Fibroblast of peridontal ligament (primary cell): ENCODE measurements at regions not wholly inside any gene's neighbourhood (a gene's known extent, or its start where the extent isn't known, plus 50 kb on each side); places are given as distances from the start of the nearest gene placed in this dataset.

Experiments
- DNase-seq: peaks from one replicate; pipeline ENCODE4 v3.0.0-alpha.2; 2010; ENCODE audit errors: extremely low read depth

DNA sequence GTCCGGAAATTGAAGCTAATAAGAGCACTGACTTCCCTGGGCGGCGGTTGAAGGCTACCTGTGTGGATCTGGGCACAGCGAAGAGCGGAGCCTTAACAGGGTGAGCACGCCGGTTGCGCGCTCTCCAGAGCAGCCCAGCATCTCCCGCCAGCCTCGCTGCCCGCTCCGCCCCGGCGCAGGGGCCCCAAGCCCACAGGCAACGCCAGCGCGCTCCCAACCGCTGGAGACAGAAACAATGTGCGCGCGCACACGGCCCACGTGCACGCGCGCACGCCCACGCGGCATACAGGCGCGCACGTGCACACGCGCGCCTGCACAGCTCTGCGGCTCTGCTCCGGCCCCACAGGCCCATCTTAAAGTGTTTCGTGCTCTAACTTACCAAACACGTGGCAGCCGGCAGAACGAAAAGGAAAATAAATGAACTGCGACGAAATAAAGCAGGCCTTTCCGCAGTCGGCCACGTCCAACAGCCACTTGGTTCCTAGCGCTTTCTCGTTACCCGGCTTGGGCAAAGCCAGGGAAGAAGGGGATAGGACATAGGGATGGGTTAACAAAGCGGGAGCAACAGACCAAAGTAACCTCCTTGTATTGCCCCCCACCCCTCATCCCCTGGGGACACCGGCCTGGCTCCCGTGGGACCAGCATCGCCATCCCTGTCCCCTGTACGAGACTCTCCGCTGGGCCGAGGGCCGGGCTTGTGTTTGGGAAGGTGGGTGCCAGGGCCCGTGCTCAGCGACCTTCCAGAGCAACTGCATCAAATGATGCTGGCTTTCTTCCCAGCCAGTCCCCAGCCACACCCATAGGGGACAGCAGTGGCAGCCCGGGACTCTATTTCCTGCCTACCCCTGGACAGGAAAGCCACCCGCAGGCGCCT lies 203.7 kb downstream of the ABHD5 start:
- peak; percentile 55 for DNase-seq

GRCh38 chr3:43895573-43895972 lies 204.8 kb downstream of the ABHD5 start:
- DNase-seq: no peak

- peak; percentile 61 for DNase-seq
These were observed 211.7 kb downstream of the ABHD5 start for GRCh38 chr3:43902415-43902814.

- DNase-seq: peak; percentile 41
These were observed 214.4 kb downstream of the ABHD5 start for GRCh38 chr3:43905157-43905556.

DNA sequence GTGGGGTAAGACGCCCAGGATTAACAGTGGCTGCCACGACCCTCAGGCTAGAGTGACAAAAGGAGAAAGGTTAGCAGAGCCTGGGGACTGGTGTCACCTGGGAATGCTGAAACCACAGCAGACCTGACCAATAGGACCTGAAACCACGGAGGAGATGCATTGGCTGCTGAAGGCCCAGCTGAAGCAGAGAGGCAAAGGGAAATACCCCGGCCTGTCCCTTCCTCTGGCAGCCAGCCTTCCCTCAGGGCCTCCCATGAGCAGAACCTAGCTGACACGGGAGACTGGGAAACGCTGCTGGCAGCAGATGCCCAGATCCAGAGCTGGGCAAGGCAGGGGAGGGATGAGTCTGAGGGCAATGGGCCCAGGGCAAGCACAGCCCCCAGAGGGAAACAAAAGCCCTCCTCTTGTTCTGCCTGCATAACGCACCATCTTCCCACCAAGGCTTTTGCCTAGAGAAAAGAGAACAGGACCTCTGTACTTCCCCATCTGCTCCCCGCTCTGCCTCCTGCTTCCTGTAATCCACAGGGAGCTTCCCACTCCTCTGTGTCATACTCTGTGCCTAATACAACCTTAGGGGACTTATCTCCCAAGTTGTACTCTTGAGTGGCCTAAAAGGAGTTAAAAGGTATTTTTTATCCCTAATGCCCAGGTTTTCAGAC lies 216.2 kb downstream of the ABHD5 start:
- no peak for DNase-seq

DNA sequence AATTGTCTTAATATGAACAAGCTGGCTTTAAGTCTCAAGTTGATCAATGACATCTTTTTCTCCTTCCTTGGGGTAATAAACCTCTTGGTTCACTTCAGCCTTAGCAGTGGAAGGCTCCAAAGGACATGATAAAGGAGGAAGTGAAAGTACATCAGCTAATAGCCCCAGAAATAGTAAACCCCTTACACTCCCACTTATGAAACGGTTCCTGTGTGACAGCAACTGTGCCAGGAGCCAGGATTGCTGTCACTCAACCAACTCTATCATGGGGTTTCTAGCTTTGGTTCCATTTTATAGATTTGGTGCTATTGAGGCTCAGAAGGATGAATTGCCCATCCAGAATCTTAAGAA lies 216.7 kb downstream of the ABHD5 start:
- DNase-seq: no peak

GRCh38 chr3:43908456-43908855 lies 217.7 kb downstream of the ABHD5 start:
- DNase-seq: no peak

DNA sequence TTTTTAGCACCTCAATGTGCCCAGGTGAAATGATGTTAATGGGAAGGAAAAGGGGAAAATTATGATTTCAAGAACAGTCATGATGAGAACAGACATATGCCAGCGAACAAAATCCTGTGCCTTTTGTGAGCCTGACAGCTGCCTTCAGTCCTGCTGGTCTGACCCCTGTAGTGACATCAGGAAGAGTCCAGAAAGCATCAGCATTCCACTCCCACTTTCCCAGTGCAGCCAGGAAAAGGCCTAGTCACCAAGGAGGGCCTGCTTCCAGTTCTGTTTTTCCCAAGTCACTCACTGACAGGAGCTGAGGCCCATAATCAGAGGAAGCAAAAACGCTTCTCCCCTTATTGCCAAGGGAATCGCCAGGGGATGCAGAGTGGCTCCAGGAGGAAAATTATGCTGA lies 218.4 kb downstream of the ABHD5 start:
- peak; percentile 29 for DNase-seq

- no peak for DNase-seq
These were observed 220.0 kb downstream of the ABHD5 start for GRCh38 chr3:43910750-43911149.

DNA sequence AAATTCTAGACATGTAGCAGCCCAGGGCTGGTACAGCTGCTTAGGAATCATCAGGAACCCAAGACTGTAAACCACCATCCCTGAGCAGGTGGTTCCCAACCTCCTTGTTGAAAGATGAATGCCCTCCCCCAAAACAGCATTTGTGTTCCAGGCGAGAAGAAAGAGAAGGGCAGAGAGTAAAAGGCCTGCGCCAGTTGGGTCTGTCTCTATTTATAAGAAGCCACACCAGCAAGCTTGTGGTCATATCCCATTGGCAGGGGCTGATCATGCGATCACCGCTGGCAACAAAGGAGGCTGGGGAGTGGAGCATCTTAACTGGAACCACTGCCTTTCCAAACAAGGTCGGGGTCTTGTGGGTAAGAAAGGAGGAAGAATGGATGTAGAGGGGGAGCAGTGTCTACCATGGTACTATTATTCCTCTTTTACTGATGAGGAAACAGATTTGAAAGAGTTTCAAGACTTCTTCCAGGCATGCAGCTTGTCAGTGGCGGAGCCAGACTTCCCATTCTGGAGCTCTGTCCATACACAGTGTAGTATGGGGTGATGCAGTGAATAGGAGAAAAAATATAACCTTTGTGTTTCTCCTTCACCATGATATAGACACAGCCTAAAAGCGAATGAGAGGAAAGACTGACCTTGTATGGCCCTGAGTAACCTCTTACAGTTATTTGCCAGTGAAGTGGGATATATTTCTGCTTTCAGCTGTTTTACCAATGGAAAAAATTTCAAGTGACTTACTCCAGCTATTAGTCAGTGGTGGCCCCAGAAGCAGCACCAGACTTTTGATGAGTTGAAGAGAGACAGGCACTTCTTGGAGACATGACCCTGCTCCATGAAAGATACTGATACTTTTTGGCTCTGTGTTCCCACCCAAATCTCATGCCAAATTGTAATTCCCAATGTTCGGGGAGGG lies 222.6 kb downstream of the ABHD5 start:
- DNase-seq: no peak

DNA sequence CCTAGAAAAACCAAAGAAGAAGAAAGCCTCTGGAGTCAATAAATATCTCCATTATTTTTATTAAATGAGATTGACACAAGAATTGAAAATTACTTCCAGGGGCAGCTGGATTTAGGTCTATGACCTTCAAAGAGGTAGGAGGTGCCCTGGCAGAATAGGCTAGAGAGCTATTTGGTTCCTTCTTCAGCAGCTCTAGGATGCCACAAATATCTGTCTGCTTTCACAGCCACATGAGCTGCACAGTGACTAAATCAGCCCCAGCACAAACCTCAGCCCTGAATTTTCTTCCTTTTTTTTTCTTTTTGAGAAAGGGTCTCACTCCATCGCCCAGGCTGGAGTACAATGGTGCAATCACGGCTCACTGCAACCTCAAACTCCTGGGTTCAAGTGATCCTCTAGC lies 223.5 kb downstream of the ABHD5 start:
- no peak for DNase-seq

- peak; percentile 33 for DNase-seq
These were observed 224.8 kb downstream of the ABHD5 start for GRCh38 chr3:43915546-43915945.

- DNase-seq: no peak
These were observed 226.6 kb downstream of the ABHD5 start for GRCh38 chr3:43917361-43917760.

GRCh38 chr3:43919029-43919428 lies 228.3 kb downstream of the ABHD5 start:
- DNase-seq: peak; percentile 14

DNA sequence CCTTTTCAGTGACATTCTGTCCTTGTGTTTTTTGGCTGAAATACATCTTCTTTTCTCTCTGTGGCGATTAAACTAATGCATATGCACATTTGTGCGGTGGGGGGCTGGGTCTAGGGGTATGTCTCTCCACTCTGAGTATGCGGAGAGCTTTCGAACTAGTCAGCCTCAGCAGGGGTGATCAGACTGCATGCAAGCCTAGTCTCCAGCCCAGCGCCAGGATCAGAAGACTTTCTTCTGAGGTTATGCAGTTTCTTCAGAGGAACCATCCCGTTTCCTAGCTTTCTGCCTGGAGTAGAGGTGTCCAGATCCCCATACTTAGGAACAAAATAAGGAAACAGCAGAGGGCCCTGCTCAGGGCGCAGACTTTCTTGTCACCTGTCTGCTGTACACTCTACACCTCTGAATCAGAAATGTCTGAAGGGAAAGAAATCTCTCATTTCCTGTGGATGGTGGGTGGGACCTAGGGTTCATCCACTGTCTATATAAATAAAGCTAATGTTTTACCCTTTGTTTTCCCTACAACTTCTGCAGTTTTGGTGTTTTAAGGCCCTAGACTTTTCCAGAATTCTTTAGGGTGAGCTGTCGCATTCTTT lies 230.4 kb downstream of the ABHD5 start:
- DNase-seq: no peak

DNA sequence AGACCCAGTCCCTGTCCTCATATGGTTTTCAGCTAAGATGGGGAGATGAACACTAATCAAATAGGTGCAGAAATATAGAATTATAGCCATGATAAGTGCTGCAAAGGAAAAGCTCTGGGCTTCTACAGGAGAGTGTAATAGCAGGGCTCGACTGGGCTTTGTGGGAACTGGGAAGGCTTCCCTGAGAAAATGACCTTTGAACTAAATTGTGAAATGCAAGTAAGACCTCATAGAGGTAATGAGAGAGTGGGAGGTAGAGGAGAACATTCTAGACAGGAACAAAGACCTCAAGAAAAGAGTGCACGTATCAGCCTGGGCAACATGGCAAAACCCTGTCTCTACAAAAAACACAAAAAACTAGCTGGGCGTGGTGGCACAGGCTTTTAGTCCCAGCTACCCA lies 231.6 kb downstream of the ABHD5 start:
- no peak for DNase-seq

DNA sequence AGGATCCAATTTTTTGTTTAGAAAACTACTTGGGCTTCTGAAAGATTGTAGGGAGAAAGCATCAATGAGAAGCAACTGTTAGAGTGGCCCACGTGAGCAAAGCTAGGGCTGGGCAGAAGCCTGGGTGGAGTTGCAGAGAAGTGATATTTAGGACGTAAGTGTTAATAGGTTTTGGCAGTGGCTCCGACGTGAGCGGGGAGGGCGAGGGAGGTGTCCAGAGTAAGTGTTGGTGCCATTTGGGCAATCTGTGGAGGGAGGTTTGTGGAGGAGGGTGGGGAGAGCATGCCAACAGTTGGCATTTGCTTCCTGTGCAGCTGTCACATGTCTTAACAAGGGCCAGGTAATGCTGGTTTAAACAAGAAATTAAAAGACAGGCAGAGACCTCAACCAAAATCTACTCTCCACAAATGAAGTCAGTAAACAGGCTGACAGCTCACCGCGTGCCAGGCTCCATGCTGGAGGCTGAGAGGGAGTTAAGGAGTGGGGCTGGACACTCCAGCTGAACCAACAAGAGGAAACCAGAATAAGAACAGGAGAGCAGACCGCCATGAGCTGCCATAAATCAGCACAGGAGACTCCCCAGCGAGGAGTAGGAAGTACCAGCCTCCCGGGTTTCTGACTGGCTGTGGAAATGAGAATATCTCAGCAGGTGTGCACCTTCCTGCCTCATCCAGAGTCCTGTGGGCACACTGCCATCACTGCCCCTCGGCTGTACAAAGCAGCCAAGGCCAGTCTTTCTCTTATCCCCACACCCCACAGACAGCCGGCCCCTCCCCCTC lies 232.6 kb downstream of the ABHD5 start:
- DNase-seq: no peak

DNA sequence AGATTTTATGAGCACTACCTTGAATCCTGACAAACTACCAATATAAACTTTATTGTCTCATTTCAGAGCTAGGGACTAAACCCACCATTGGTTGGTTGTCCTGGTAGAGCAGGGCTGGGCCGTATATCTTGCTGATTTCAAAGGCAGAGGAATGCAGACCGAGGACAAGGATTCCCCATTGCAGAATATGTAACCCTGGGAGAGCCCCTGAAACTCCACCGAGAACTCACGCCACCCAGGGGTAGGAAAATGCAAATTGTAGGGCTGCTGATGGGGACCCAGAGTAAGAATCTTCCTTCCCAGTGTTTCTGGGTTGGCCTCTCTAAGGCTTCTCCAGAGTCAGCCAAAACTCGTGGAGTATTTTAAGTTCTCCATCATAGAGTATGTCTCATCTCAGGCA lies 235.3 kb downstream of the ABHD5 start:
- DNase-seq: no peak

GRCh38 chr3:43932921-43933320 lies 242.2 kb downstream of the ABHD5 start:
- peak; percentile 73 for DNase-seq

DNA sequence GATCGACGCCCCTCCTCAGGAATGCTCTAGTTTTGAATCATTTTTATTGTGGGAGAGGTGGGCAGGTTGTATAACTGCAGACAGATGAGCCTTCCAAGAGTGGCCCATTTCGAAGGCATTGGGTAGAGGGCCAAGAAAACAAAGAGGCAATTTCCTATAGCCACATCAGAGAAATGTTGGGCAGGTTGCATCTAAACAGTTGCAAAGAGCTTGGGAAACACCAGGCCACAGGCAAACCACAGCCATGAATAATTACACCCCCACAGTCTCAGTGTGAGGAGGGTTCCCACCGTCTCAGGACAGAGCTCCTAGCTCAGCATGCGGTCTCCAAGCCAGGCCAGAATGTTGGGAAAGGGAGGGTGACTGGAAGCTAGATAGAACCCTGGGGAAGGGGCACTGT lies 257.3 kb downstream of the ABHD5 start:
- DNase-seq: no peak

DNA sequence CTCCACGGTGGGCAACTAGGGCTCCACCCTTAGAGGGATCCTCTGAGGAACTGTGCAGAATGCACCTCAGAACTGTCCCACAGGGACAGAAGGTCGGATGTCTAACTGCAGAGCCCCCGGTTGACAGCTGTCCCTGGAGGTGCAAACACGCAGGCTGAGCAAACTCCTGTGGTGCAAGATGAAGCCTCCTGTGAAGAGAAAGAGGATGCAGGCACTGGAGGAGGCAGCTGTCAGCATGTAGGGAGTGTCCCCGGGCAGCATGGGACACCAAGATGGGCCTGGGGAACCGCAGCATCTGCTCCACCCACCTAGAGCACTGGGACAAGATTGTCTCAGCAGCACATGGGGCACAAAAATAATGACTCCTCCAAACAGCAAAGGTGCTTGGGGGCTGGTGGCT lies 258.9 kb downstream of the ABHD5 start:
- no peak for DNase-seq
